GM19467 (cell line): ENCODE measurements at regions not wholly inside any gene's neighbourhood (a gene's known extent, or its start where the extent isn't known, plus 50 kb on each side); places are given as distances from the start of the nearest gene placed in this dataset.
A peak's percentile ranks its signal among the peaks of the same experiment; 100 is the strongest.
"Not testable (repeated sequence)": the region's sequence is repeated elsewhere in the genome, so short reads cannot be mapped to it uniquely, and the experiment has no call there.

ENCODE experiments used
- ATAC-seq: cut with Tn5 transposase; IDR thresholded peaks from one replicate; pipeline ENCODE4 v1.9.1; 2021; ENCODE audit warnings: mild to moderate bottlenecking, moderate library complexity; ENCODE audit not compliant: unreplicated experiment

DNA sequence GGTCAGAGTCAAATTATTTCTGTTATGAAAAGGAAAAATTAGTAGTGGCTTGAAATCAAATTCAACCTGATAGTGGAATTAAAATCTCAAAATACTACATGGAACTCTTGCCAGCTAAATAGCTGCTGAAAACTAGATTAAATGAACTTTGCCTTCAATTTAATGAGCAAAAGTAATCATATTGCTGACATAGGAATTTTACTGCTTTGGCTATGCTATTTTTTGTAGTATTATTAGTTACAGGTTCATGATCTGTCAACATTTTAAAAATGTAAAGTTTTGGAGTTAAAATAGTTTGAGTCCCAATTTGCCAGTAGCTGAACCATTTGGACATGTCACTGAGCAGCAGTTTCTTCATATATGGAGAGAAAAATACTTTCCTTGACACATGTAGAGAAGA is 81.4 kb downstream of the RERGL start:
- no peak for ATAC-seq

GRCh38 chr12:17999174-17999801 is 90.7 kb downstream of the RERGL start:
- ATAC-seq = no peak

GRCh38 chr12:17992002-17992656 is 97.9 kb downstream of the RERGL start:
- peak; percentile 93 for ATAC-seq

GRCh38 chr12:17982556-17982955 is 107.4 kb downstream of the RERGL start:
- ATAC-seq = no peak

DNA sequence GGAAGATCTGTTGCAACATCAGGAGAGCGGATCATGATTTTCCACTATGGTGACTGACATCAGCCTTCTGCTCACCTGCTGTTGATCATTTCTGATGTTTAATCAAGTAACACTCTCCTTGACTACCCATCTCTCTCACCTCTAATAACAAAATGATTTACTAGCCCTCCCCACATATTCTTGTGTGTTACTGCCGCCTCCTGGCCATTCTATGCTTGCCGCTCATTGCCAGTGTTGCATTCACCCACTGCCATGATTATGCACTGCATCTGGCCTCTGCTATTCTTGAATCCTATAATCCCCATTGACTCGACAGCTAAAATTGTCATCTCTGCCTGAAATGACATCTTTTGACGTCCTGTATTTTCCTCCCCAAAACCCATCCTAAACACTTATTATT is 113.8 kb downstream of the RERGL start:
- no peak for ATAC-seq

- ATAC-seq = no peak
Measured at GRCh38 chr12:17975763-17976162, 114.2 kb downstream of the RERGL start.

DNA sequence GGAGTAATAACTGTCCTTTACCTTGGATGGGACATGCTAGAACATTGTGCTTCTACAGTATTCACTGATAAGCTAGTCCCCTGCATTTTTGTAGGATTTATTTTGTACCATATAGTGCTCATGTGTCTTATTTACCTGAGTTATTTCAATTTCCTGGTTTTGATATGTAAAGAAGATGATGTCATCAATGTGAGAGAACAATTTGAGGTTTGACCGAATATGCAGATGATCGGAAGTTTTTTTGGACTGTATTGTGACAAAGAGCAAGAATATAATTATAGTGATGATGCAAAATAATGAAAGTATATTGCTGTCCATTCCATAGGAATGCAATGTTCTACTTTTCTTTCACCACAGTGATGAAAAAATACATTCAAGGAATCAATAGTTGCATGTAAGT is 114.8 kb downstream of the RERGL start:
- ATAC-seq = no peak

GRCh38 chr12:17971850-17972249 is 118.1 kb downstream of the RERGL start:
- ATAC-seq = no peak

GRCh38 chr12:17954788-17955187 is 135.2 kb downstream of the RERGL start:
- ATAC-seq = no peak

DNA sequence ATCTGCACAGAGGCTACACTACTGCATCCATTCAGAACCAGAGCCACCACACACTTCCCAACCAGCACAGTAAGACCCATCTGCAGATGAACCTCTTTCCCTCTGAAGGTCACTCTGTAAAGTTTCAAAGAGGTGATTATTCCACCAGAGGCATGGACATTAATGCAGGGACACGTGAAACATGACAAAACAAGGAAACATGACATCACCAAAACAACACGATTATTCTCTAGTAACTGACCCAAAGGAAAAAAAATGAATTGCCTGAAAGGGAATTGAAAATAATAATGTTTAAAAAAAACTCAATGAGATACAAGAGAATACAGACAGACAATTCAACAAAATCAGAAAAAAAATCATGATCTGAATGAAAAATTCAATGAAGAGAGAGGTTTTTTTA is 139.1 kb downstream of the RERGL start:
- ATAC-seq = no peak

DNA sequence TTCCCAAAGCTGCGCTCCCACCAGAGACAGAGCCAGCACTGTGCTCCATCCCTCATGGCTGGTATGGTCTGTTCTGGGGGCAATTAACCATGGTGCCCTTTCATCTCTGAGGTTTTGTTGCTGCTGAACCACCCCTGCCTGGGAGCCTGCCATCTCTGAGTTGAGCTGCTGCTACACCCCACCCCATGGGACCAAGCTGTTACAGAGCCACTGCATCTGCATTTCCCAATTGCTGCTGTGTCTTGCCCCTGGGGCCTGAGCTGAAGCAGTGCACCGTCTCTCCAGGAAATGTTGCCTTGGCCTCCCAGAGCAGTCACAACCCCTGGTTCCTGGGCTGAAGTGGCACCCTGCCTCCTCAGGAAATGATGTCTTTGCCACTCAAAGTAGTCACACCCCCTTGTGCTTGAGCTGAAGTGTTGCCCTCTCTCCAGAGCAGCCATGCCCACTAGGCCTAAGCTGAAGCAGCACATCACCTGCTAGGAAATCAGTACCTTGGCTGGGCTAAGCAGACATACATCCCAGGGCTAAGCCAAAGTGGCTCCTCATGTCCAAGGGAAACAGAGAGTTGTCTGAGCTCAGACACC is 140.3 kb downstream of the RERGL start:
- ATAC-seq = no peak

DNA sequence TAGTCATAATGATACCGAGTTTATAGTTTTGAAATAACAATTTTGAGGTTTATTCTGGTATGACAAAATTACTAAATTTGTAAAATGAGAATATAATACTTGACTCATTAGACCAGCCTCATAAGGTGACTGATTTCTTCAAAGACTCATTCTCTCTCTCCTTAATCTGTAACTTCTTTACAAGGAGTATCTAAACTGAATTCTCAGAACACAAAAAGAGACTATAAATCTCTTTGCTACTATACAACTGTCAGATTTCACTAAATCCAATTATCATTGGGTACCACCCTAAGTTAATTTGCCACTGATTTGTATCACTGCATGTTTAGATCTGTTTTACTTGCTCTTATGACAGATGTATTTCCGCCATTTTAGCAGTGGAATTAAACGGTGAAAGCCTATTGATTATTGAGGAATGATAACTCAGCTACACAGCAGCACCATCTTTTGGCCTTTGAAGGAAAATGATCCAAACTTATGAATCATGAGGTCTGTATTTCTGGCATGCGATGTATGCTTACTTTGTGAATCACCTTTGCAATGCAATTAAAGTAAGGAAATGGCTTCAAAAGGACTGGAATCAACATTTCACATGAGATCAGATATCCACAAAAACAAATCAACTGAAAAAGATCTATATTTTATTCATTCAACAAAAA is 161.2 kb downstream of the RERGL start:
- no peak for ATAC-seq

- ATAC-seq = no peak
Measured at GRCh38 chr12:17918013-17918412, 172.0 kb downstream of the RERGL start.

DNA sequence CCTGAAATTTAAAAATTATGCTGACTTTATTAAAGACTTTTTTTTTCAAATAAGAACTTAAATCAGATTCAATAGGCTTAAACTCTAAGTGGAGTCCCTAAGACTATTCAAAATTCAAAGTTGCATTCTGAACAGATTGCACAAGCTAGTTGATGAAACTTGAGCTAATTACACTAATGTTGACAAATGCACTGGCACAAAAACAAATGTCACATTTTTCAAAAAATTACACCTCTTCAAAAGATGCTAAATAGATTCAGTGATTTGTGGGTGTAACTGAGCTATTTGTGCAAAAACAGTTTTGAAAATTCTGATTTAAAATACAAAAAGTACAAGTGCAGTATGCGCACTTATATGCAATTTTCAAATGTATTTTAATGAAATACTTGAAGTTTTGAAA is 205.4 kb downstream of the RERGL start:
- no peak for ATAC-seq

DNA sequence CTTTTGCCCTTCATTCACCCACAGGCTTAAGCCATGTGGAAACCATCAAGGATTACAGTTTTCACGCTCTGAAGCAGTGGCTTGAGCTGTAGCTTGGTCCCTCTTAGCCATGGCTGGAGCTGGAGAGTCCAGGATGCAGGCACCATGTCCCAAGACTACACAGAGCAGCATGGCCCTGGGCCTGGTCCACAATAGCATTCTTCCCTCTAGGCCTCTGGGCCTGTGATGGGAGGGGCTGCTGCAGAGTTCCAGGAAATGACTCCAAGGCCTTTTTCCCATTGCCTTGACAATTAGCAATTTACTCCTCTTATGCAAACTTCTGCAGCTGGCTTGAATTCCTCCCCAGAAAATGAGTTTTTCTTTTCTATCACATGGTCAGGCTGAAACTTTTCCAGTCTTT is 211.3 kb downstream of the RERGL start:
- ATAC-seq = no peak

DNA sequence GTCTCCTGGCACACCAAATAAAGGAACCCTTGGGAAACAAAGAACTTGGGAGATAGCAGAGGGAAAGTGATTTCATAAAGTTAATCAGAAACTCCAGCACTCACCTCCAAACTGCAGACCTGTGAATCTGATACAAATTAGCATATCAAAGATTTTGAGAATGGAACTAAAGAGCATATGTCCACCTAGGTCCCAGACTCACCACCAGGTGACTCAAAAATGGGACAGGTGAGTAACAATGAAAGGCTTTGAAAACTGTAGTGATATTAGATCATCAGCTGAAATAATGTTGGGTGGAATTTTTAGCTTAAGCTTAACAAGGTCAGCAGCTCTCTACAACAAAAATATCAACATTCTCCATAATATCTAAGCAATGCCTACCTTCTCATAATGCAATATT is 214.8 kb downstream of the RERGL start:
- ATAC-seq = no peak

- no peak for ATAC-seq
Measured at GRCh38 chr12:17866802-17867201, 223.2 kb downstream of the RERGL start.

GRCh38 chr12:17855548-17855947 is 234.4 kb downstream of the RERGL start:
- ATAC-seq = not testable (repeated sequence)

DNA sequence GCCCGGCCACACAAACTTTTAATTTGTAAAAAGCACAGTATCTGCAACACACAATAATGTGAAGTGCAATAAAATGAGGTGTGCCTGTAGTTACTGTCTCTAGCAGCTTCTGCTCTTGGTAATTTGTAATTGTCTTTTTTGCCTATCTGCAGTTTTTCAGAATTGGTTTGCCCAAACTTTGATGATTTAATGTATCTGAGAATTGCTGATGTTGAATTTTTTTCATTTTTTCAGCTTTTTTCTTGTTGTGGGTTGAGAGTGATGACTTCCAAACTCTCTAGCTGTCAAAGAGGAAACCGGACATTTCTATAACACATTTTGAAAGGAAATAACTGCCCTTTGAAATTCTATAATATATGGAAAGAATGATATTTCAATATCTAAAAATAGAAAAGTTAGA is 236.9 kb downstream of the RERGL start:
- no peak for ATAC-seq

- ATAC-seq = no peak
Measured at GRCh38 chr12:17841496-17841895, 248.5 kb downstream of the RERGL start.

DNA sequence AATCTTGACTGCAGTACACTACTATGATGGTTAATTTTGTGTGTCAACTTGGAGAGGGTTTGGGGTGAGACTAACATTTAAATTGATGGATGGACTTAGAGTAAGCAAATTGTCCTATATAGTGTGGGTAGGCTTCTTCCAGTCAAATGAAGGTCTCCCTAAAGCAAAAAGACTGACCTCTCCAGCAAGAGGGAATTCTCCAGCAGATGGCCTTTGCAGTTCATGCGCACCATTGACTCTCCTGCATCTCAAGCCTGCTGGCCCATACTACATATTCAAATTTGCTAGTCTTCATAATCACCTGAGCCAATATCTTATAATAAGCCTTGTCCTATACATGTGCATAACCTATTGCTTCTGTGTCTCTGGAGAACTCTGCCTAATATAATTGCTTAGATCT is 260.2 kb downstream of the RERGL start:
- ATAC-seq = no peak

DNA sequence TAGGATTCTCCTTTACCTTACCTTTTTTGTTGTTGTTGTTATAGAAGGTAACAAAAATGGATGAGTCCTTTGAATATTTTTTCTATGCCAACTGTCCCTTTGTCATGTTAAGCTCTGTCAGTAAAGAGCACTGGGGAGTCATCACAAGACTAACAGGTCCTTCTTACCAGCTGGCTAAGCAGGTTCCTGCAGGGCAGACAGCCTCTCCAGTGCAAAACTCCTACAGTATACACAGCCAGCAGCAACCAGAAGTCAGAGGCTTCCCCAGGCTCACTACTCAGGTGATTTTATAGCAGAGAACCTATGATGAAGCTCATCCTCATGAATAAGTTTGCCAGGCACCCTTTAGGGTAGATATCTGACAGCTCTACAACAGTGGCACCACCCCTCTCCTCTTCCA is 271.1 kb downstream of the RERGL start:
- ATAC-seq = no peak
